Stomach smooth muscle (tissue), 2 donors: ENCODE measurements at regions not wholly inside any gene's neighbourhood (a gene's known extent, or its start where the extent isn't known, plus 50 kb on each side); places are given as distances from the start of the nearest gene placed in this dataset.

Experiments
- H3K27ac ChIP-seq: one replicate; pipeline ENCODE4 v1.7.0; 2013; ENCODE audit warnings: mild to moderate bottlenecking, low read length, inconsistent platforms
- H3K27me3 ChIP-seq, 2 donors: one replicate each; pipeline ENCODE4 v1.7.0; 2013; ENCODE audit warnings: low read length in 2 of 2; ENCODE audit not compliant: insufficient read depth in 2 of 2, control insufficient read depth in 1 of 2
- H3K36me3 ChIP-seq, 2 donors: one replicate each; pipeline ENCODE4 v1.7.0; 2013; ENCODE audit warnings: low read length in 2 of 2; ENCODE audit not compliant: control insufficient read depth in 2 of 2, insufficient read depth in 2 of 2
- H3K4me1 ChIP-seq: one replicate; pipeline ENCODE4 v1.7.0; 2013; ENCODE audit warnings: low read length; ENCODE audit not compliant: control insufficient read depth, insufficient read depth
- H3K4me3 ChIP-seq, 2 donors: one replicate each; pipeline ENCODE4 v1.7.0; 2013; ENCODE audit warnings: low read length in 2 of 2
- H3K9ac ChIP-seq, 2 donors: one replicate each; pipeline ENCODE4 v1.7.0; 2013; ENCODE audit warnings: low read length in 2 of 2, mild to moderate bottlenecking in 1 of 2
- H3K9me3 ChIP-seq, 2 donors: one replicate each; pipeline ENCODE4 v1.7.0; 2013; ENCODE audit warnings: low read length in 2 of 2; ENCODE audit not compliant: control insufficient read depth in 2 of 2
- donor health status: healthy.
- donor health status: Pancreatic carcinoma.

DNA sequence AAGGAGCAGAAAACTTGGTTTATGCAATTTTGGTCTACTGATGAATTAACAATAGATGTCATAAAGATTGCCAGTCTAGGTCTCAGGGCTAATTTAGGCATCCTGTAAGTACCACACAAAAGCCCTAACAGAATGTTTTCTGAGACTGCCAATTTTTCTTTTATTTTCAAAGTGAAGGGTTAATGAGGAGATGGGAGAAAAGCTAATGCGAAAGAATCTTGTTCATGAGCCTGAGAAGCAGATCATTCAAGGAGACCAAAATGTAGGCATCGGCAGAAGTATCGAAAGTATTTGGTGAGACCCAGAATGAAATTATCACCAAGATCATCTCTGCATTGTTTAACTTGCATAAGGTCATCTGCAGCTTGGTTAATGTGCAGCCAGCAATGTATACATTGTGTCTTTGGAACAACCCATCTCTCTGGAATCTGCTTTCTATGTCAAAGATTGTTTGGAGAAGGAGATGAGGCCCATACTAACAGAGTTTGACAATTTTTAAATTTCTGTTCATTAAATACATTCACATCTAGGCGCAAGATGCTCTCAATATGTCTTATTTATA, 163.3 kb upstream of the GLI3 start:
- no peak overlapping the region for H3K4me3 ChIP-seq
- no peak overlapping the region for H3K9ac ChIP-seq
- no peaks in the 10 kb centered on the region for H3K27me3 ChIP-seq
- H3K36me3 ChIP-seq = no peaks in the 10 kb centered on the region
- H3K9me3 ChIP-seq = no peaks in the 10 kb centered on the region
- H3K27ac ChIP-seq = no peak overlapping the region
- H3K4me1 ChIP-seq = no peaks in the 10 kb centered on the region

DNA sequence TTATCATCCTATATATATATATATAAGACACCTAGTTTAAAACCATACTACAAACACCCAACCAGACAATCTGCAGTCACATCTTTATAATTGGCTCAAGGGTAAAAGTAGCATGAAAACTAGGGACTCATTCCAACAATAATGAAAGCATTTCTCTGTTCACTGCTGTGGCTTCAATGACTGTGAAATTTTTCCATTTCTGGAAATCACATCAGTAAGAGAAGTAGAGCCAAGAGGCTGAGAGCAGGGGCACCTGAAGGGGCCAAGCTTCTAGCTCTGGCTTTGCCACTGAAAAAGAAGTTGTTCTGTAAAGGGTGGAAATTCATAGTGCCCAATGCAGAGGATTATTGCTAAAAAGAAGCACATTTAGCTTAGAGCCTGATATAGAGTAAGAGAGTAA, 158.6 kb upstream of the GLI3 start:
- no peaks in the 10 kb centered on the region for H3K4me1 ChIP-seq
- H3K9me3 ChIP-seq = no peaks in the 10 kb centered on the region
- no peak overlapping the region for H3K27ac ChIP-seq
- no peaks in the 10 kb centered on the region for H3K36me3 ChIP-seq
- no peak overlapping the region for H3K9ac ChIP-seq
- H3K4me3 ChIP-seq = no peak overlapping the region
- no peaks in the 10 kb centered on the region for H3K27me3 ChIP-seq

DNA sequence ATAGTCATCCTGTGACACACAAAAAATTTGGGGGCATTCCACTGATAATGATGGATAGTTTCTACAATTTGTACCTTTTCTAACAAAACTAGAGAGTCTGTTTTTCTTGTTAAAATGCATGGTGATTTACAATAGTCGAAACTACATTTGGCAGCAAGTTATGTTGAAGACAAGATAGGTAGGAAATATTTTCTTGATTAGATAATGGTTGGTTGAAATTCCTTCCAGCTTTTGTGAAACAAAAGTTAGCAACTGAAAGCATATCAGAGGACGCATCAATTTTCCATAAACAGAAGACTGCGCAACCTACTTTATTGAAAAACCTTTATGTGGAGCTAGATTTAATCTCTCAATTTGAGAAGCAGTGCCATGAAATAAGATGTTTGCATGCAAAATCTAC, 155.8 kb upstream of the GLI3 start:
- Histone ChIP-seq H3K9ac (no peak overlapping the region), H3K36me3 (no peaks in the 10 kb centered on the region), H3K9me3 (no peaks in the 10 kb centered on the region), H3K4me1 (no peaks in the 10 kb centered on the region), H3K4me3 (no peak overlapping the region), H3K27ac (no peak overlapping the region), H3K27me3 (no peaks in the 10 kb centered on the region)

DNA sequence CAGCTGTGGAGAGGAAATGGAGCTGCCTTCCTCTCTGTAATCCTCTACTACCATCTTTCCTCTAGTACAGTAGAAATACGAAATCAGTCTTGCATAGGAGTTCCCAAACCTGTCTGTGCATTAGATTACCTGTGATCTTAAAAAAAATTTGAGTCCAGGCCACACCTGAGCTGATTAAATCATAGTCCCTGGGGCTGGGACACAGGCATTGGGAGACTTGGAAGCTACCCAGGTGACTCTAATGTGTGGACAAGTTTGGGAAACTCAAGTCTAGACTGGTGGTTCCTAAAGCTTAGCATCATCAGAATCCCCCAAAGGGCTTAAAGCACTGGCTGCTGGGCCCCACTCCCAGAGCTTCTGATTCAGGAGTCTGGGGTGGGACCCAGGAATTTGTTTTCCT, 152.7 kb upstream of the GLI3 start:
- H3K27me3 ChIP-seq = no peaks in the 10 kb centered on the region
- H3K4me1 ChIP-seq = no peaks in the 10 kb centered on the region
- no peak overlapping the region for H3K4me3 ChIP-seq
- no peaks in the 10 kb centered on the region for H3K36me3 ChIP-seq
- no peak overlapping the region for H3K9ac ChIP-seq
- H3K27ac ChIP-seq = no peak overlapping the region
- no peaks in the 10 kb centered on the region for H3K9me3 ChIP-seq

DNA sequence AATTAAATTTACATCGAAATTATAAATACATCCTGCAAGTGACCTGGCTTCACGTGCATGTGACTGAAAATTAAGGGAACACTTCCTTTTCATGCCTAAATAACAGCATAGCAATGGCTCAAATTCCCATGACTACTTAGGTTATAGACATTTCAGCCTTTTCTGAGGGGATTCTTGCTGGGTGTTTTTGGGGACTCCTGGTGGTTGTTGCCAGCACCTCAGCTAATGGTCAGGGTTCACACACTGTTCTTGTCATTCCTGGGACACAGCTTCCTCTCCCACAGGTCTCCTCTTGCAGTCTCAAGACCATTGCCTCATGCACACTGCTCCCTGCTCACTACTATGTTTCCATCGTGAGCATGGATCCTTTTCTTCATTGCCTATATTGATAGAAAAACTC, 148.9 kb upstream of the GLI3 start:
- H3K4me3 ChIP-seq = no peak overlapping the region
- no peaks in the 10 kb centered on the region for H3K36me3 ChIP-seq
- H3K27ac ChIP-seq = no peak overlapping the region
- no peaks in the 10 kb centered on the region for H3K4me1 ChIP-seq
- H3K9ac ChIP-seq = no peak overlapping the region
- H3K27me3 ChIP-seq = no peaks in the 10 kb centered on the region
- no peaks in the 10 kb centered on the region for H3K9me3 ChIP-seq

DNA sequence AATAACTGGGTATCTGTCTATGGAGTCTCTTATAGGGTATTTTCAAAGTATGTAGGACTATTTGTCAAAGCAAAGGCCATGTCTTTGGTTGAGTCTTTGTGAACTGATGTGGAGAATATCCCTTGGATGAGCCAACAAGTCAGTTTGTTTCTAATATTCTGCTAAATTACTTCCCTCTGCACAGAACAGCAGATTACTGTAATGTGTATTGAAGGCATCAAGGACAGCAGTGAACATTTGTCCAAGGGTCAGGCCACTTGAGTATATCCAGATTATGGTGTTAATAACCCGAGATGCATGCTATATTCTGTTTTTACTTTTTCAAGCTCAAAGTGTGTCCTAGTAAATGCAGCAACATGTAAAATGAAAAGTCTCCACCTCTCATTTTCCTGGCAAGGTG, 144.2 kb upstream of the GLI3 start:
- H3K27ac ChIP-seq = no peak overlapping the region
- no peak overlapping the region for H3K4me3 ChIP-seq
- no peak overlapping the region for H3K9ac ChIP-seq
- no peaks in the 10 kb centered on the region for H3K9me3 ChIP-seq
- H3K4me1 ChIP-seq = no peaks in the 10 kb centered on the region
- no peaks in the 10 kb centered on the region for H3K27me3 ChIP-seq
- H3K36me3 ChIP-seq = no peaks in the 10 kb centered on the region

DNA sequence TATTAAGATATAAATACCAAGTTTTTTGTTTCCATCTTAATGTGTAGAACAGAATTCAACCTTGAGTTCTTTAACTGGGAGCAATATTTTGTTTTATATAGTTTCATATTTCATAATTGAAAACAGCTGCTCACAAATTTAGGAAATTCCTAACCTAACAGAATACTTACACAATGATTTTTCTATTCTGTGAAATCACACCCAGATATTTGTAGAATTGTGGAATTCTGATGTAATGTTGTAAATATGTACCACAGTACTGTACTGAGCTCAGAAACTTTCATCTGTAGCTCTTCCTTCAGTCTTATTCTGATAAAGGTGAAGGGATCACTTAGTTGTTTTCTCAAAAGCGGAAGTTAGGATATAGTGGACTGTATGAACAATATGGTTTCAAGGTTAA, 143.4 kb upstream of the GLI3 start:
- no peak overlapping the region for H3K9ac ChIP-seq
- no peaks in the 10 kb centered on the region for H3K27me3 ChIP-seq
- no peaks in the 10 kb centered on the region for H3K9me3 ChIP-seq
- no peak overlapping the region for H3K4me3 ChIP-seq
- H3K36me3 ChIP-seq = no peaks in the 10 kb centered on the region
- H3K4me1 ChIP-seq = no peaks in the 10 kb centered on the region
- H3K27ac ChIP-seq = no peak overlapping the region

DNA sequence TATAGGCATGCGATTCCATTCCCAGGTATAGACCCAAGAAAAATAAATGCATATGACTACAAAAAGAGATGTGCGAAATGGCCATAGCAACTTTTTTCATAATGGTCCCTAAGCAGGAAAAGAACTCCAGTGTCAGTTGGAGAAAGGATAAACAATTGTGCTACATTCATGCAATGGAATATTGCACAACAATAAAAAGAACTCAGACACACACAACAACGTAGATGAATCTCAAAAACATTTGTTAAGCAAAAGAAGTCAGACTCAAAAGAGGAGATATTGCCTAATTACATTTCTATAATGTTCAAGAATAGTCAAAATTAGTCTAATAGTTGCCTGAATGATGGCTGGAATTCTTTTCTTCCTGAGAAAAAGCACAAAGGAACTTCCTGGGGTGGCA, 141.1 kb upstream of the GLI3 start:
- Histone ChIP-seq H3K36me3 (no peaks in the 10 kb centered on the region), H3K27me3 (no peaks in the 10 kb centered on the region), H3K9me3 (no peaks in the 10 kb centered on the region), H3K4me3 (no peak overlapping the region), H3K27ac (no peak overlapping the region), H3K9ac (no peak overlapping the region), H3K4me1 (no peaks in the 10 kb centered on the region)

DNA sequence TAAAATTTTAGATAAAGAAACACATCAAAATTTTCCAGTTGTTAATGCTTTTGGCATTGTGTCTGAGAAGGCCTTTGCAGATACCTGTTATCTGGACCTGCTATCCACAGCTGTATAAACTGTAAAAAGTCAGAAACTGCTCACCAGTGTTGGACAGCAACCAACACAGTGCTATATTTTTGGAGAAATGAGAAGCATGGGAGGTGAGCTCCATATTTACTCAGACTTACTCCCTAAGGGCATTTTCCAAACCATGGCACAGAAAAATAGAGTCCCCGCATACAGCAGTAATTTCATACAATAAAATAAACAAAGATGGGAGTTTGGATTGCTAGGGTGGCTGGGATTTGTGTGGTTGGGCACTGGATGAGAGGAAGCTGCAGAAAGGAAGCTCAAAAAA, 136.3 kb upstream of the GLI3 start:
- no peaks in the 10 kb centered on the region for H3K36me3 ChIP-seq
- H3K4me3 ChIP-seq = no peak overlapping the region
- H3K27ac ChIP-seq = no peak overlapping the region
- H3K4me1 ChIP-seq = no peaks in the 10 kb centered on the region
- no peak overlapping the region for H3K9ac ChIP-seq
- H3K9me3 ChIP-seq = no peaks in the 10 kb centered on the region
- H3K27me3 ChIP-seq = no peaks in the 10 kb centered on the region

DNA sequence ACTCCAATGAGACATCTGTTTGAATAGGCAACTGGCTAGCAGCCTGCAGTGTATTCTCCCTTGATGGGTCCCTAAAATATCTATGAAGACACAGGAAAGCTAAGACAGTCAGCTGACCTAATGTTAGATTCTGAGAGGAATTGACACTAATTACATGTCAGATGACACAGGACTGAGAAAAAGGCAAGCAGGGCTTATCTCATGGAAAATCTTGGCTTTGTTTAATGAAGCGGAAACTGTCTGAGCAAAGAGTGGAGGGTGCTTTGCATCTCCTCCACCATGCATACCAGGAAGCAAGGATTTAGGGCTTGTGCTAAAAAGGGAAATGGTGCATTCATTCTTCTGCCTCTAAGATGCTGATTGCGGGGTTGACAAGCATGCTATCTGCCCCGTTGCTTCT, 135.5 kb upstream of the GLI3 start:
- no peaks in the 10 kb centered on the region for H3K27me3 ChIP-seq
- no peak overlapping the region for H3K4me3 ChIP-seq
- H3K36me3 ChIP-seq = no peaks in the 10 kb centered on the region
- no peaks in the 10 kb centered on the region for H3K4me1 ChIP-seq
- no peaks in the 10 kb centered on the region for H3K9me3 ChIP-seq
- H3K27ac ChIP-seq = no peak overlapping the region
- no peak overlapping the region for H3K9ac ChIP-seq

DNA sequence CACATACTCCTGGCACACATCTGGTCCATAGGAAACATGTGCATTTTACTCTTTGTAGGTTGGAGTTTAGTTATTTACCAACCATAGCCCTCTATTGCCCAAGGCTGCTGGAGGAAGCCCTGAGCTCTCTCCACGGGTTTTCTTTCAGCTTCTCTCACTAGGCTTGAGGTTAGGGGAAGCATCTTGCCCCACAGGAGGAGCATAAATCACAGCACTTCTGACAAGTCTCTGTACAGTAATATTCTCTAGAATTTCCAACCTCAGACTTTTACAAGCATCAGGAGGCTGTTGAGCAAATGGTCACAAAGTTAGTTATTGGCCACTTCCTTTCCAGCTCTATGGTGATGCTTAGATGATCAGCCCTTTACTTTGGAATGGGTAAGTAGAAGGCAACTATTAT, 122.9 kb upstream of the GLI3 start:
- no peaks in the 10 kb centered on the region for H3K36me3 ChIP-seq
- no peaks in the 10 kb centered on the region for H3K27me3 ChIP-seq
- H3K9me3 ChIP-seq = no peaks in the 10 kb centered on the region
- H3K4me1 ChIP-seq = no peaks in the 10 kb centered on the region
- H3K4me3 ChIP-seq = no peak overlapping the region
- H3K27ac ChIP-seq = no peak overlapping the region
- no peak overlapping the region for H3K9ac ChIP-seq
